A673 (cell line): ENCODE measurements at regions not wholly inside any gene's neighbourhood (a gene's known extent, or its start where the extent isn't known, plus 50 kb on each side); places are given as distances from the start of the nearest gene placed in this dataset.

Experiments
- EZH2 ChIP-seq: fragments of 200-600 bp; sonication (generic); IDR thresholded peaks from 2 replicates; pipeline ENCODE4 v1.6.1; 2017; ENCODE audit warnings: borderline replicate concordance, low read depth, mild to moderate bottlenecking, mixed read lengths, antibody characterized with exemption, low read length; ENCODE audit not compliant: poor library complexity, severe bottlenecking
- TF ChIP-seq, protein P1 (sequence below): fragments of 300-800, 200-600 bp; sonication (generic); conservative IDR thresholded peaks from 2 replicates; pipeline ENCODE4 v1.5.1; 2017; ENCODE audit warnings: low read depth, mild to moderate bottlenecking, antibody characterized with exemption, low read length, moderate library complexity, mixed read lengths

DNA sequence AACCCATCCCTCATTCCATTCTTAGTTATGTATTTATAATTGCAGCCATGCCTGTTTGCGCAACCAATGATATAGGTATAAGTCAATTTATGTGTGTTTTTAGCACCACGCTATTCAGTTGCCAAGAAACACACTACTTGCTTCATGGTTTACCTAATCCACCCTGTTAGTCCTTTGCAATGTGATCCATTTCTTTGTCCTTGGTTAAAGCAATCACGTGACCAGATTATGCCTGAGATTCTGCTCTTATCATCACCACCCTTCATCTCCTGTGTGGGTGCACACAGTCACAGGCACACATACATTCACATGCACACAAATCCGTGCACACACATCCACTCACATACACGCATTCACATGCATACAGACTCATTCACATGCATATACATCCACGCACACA, 52.3 kb upstream of the KCNA5 start:
- TF ChIP-seq, protein P1, sequence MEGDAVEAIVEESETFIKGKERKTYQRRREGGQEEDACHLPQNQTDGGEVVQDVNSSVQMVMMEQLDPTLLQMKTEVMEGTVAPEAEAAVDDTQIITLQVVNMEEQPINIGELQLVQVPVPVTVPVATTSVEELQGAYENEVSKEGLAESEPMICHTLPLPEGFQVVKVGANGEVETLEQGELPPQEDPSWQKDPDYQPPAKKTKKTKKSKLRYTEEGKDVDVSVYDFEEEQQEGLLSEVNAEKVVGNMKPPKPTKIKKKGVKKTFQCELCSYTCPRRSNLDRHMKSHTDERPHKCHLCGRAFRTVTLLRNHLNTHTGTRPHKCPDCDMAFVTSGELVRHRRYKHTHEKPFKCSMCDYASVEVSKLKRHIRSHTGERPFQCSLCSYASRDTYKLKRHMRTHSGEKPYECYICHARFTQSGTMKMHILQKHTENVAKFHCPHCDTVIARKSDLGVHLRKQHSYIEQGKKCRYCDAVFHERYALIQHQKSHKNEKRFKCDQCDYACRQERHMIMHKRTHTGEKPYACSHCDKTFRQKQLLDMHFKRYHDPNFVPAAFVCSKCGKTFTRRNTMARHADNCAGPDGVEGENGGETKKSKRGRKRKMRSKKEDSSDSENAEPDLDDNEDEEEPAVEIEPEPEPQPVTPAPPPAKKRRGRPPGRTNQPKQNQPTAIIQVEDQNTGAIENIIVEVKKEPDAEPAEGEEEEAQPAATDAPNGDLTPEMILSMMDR, result no peak
- TF ChIP-seq EZH2, result no peak
